ENCODE measurements at regions not wholly inside any gene's neighbourhood (a gene's known extent, or its start where the extent isn't known, plus 50 kb on each side); places are given as distances from the start of the nearest gene placed in this dataset.
"Not testable (repeated sequence)": the region's sequence is repeated elsewhere in the genome, so short reads cannot be mapped to it uniquely, and the experiment has no call there.

- no peak for DNase-seq (ENCODE audit: extremely low spot score, insufficient read length, low read depth)
- no peak for FAIRE-seq
Observed at GRCh38 chr10:3559011-3559410, 226.0 kb downstream of the KLF6 start.

DNA sequence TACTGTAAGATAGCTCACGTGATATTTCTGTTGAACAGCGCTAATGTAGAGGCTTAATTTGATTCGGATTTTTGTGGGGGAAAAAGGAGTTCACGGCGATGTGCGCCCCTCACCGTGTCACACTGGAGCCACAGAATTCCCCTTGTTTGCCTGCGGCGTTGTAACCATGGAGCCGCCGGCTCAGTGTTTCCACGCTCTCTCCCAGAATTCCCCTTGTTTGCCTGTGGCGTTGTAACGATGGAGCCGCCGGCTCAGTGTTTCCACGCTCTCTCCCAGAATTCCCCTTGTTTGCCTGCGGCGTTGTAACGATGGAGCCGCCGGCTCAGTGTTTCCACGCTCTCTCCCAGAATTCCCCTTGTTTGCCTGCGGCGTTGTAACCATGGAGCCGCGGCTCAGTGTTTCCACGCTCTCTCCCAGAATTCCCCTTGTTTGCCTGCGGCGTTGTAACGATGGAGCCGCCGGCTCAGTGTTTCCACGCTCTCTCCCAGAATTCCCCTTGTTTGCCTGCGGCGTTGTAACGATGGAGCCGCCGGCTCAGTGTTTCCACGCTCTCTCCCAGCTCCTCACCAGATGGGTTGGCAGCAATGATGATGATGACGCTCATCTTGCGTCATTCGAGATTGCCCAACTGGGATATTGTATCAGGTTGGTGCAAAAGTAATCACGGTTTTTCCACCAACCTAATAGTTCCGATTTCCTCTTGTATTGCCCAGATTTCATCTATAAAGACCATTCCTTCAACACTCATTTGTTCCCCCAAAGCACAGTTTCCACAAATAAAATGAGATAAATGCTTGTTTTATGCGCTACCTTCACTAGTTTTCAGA is 228.6 kb downstream of the KLF6 start:
- not testable (repeated sequence) for DNase-seq (ENCODE audit: extremely low spot score, insufficient read length, low read depth); FAIRE-seq

- FAIRE-seq = no peak
- no peak for DNase-seq (ENCODE audit: extremely low spot score, insufficient read length, low read depth)
Observed at GRCh38 chr10:3554121-3554522, 230.9 kb downstream of the KLF6 start.

DNA sequence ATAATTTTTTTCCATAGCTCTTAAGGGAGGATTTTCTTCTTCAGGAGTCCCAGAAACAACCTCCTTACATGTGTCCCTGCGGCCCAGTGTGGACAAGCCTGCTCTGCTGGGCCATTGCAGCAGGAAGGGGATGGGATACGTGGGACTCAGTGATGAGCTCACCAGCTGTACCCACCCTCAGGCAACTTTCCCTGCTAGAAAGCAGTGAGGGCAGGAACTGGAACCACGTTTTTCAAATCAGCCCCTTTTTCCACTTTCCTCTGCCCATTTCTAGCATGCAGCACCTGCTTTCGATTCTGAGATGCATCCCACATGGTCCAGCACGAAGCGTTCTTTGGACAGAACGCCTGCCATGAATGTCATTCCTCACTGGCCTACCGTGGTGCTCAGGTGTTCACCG is 232.7 kb downstream of the KLF6 start:
- no peak for FAIRE-seq

DNA sequence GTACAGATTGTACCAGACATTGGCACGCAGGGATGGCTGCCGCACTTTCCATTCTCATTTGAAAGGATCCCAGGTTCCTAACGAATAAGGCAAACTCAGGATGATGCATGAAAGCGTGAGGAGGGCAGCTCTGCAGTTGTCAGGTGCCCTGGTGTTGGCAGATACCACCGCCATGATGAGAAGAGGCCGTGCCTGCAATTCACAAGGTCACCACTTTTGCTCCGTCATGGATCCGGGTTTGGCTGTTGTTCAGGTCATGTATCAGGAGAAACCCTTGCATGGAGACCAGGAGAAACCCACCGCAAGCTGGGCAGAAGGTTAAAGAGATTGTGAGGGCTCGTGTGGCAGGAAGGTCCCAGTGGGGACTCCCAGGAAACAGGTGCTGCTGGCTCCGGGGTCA is 233.2 kb downstream of the KLF6 start:
- DNase-seq (ENCODE audit: extremely low spot score, insufficient read length, low read depth) (no peak), FAIRE-seq (no peak)

More for the DNA sequence above, 232.7 kb downstream of the KLF6 start:
- DNase-seq (ENCODE audit: extremely low spot score, insufficient read length, low read depth) = no peak

DNA sequence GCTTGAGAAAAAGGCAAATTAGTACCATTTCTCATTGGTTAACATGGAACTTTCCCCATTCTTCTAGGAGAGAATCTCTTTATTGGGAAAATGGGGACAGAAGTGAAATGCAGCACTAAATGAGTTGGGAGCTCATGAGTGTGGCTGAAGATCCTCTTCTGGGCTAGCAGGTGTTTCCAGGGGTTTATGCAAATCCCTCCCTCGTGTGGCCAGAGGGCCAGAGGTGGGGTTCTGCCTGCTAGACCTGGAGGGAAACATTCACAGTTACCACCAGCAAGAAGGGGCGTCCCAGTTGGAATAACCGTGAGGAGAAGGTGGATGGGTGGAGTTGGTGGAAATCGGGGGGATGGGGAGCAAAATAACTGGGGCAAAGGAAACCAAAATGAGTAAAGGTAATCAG is 235.9 kb downstream of the KLF6 start:
- FAIRE-seq (no peak), DNase-seq (ENCODE audit: extremely low spot score, insufficient read length, low read depth) (no peak)

GRCh38 chr10:3548702-3549101 is 236.3 kb downstream of the KLF6 start:
- FAIRE-seq = no peak
- DNase-seq (ENCODE audit: extremely low spot score, insufficient read length, low read depth) = no peak

DNA sequence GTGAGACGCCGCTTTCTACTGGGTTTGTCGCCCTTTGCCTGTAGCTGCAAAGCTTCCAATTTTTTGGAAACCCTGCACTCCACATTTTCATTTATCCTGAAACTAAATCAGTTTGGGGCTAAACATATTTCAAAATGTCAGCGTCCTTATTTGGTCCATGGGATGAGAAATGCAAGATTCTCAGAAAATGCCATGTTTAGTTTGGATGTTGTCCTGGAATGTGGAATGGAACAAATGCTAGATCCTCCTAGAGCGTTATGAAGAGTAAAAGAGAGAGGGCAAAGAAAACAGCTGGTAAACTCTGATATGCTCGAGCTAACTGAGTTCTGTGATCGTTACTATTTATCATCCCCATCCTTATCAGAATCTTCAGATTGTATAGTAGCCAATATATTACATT is 236.9 kb downstream of the KLF6 start:
- no peak for FAIRE-seq

GRCh38 chr10:3544561-3544960 is 240.4 kb downstream of the KLF6 start:
- no peak for DNase-seq (ENCODE audit: extremely low spot score, insufficient read length, low read depth)
- FAIRE-seq = no peak

More for the DNA sequence above, 236.9 kb downstream of the KLF6 start:
- no peak for DNase-seq (ENCODE audit: extremely low spot score, insufficient read length, low read depth)

GRCh38 chr10:3542185-3542611 is 242.8 kb downstream of the KLF6 start:
- FAIRE-seq (no peak), DNase-seq (ENCODE audit: extremely low spot score, insufficient read length, low read depth) (no peak)

GRCh38 chr10:3539696-3540383 is 245.2 kb downstream of the KLF6 start:
- FAIRE-seq = no peak
- no peak for DNase-seq (ENCODE audit: extremely low spot score, insufficient read length, low read depth)

GRCh38 chr10:3538656-3539531 is 246.1 kb downstream of the KLF6 start:
- FAIRE-seq (no peak), DNase-seq (ENCODE audit: extremely low spot score, insufficient read length, low read depth) (no peak)

GRCh38 chr10:3538291-3538655 is 246.7 kb downstream of the KLF6 start:
- DNase-seq (ENCODE audit: extremely low spot score, insufficient read length, low read depth) (no peak), FAIRE-seq (no peak)

DNA sequence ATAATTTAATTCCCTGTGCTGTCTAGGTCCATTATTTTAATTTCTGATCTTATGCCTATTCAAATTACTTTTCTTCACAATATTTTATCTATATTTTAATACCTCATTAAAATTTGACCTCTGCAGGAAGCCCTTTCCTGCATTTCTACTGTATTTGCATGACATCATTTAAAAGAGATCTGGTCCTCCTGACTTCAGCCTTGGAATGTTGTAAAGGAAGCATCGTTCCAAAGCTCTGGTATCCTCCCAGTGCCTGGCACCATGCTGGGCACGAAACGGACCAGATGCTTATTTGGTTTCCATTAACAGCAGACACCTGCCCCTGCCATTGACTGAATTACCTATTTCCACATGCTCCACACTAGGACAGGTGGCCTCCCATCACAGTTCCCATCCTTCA is 247.5 kb downstream of the KLF6 start:
- DNase-seq (ENCODE audit: extremely low spot score, insufficient read length, low read depth) (no peak), FAIRE-seq (no peak)

GRCh38 chr10:3535001-3535400 is 250.0 kb downstream of the KLF6 start:
- FAIRE-seq (no peak), DNase-seq (ENCODE audit: extremely low spot score, insufficient read length, low read depth) (no peak)

GRCh38 chr10:3534433-3534832 is 250.6 kb downstream of the KLF6 start:
- DNase-seq (ENCODE audit: extremely low spot score, insufficient read length, low read depth) (no peak), FAIRE-seq (no peak)

DNA sequence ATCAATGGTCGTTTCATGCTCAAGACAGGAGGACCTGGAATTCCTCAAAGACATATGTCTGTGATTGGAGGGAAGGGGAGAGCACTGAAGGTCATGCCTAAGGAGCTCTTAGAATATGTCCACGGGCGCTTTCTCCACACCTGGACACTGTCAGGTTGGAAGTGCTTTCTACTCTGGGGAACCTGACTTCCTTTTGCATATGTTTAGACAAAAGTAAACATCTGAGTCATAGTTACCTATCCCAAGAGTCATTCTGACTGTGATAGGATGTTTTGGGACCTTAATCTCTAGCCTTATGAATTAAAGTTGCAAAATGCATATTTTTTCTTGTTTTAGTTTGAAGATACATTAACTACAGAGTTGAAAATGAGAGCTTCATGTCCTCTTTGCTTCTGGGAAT is 251.7 kb downstream of the KLF6 start:
- DNase-seq (ENCODE audit: extremely low spot score, insufficient read length, low read depth) (no peak), FAIRE-seq (no peak)

GRCh38 chr10:3532644-3533043 is 252.4 kb downstream of the KLF6 start:
- FAIRE-seq (no peak), DNase-seq (ENCODE audit: extremely low spot score, insufficient read length, low read depth) (no peak)

- no peak for DNase-seq (ENCODE audit: extremely low spot score, insufficient read length, low read depth)
- no peak for FAIRE-seq
Observed at GRCh38 chr10:3531670-3532069, 253.3 kb downstream of the KLF6 start.

DNA sequence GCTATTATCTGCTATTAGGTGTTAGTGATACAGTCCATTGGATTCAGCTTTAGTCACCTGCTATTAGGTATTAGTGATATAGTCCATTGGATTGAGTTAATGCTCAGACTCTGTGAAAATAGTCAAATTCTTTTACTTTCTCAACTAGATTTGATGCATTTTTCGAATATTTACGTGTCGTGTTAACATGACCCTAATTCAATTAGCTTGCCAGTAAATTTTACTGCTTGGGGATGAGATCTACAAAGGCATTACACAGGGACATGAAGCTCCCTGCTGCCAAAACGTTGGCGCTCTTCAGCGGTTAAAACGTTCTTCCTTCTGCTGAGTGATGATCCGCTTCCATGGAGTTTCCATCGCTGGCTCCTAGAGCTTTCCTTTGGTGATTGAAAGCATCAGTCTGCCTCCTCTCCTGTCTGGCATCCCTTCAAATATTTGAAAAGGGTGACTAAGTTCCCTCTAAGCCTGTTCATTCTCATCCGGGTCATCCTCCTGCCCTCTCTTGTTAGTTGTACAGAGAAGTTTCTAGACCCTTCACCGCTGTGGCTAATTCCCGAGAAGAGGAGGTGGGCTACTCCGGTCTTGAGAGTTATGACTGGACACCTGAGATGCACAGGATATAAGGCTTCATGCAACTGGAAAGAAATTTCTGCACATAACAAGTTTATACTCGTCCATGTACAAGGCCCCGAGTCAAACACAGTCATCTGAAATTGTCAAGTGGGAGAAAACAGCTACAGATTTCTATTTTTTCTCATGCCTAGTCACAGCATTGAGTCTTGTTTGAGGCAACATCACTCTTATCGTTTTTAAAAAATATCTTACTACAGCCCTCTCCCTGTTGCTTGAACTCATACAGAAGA is 254.0 kb downstream of the KLF6 start:
- DNase-seq (ENCODE audit: extremely low spot score, insufficient read length, low read depth) = no peak
- no peak for FAIRE-seq
